ENCODE measurements at regions not wholly inside any gene's neighbourhood (a gene's known extent, or its start where the extent isn't known, plus 50 kb on each side); places are given as distances from the start of the nearest gene placed in this dataset.

DNA sequence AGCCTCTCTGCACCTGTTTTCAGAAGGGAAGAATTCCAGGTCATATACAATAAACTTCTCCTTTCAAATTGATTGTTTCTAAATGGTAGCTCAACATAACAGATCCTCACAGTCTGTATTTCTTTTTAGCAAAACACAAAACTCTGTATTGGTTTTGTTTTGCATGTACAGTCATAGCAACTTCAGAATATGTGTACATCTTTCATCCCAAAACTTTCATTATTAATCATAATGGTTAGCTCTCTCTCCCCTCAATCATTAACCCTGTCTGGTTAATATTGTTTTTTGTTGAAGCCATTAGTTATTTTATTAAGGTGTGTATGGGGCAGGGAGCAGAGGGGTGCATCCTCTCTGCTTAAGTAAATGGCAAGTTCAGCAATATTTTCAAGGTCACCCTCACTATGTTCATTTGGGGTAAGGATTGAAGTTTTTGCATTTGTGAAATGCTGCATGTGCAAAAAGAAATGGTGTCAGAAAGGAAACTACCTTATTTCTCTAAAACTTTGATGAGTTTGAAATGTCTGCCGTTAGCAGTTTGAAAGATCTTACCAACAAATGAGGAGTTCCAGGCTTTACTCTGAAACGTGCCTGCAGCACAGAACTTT lies 136.8 kb upstream of the BTBD3 start:
- no peak for DNase-seq (ENCODE audit: low read depth)

- no peak for DNase-seq (ENCODE audit: low read depth)
Measured at GRCh38 chr20:11783102-11783850, 134.4 kb upstream of the BTBD3 start.

GRCh38 chr20:11785885-11786507 lies 131.7 kb upstream of the BTBD3 start:
- DNase-seq (ENCODE audit: low read depth): no peak

- DNase-seq (ENCODE audit: low read depth): no peak
Measured at GRCh38 chr20:11790046-11790445, 127.6 kb upstream of the BTBD3 start.

DNA sequence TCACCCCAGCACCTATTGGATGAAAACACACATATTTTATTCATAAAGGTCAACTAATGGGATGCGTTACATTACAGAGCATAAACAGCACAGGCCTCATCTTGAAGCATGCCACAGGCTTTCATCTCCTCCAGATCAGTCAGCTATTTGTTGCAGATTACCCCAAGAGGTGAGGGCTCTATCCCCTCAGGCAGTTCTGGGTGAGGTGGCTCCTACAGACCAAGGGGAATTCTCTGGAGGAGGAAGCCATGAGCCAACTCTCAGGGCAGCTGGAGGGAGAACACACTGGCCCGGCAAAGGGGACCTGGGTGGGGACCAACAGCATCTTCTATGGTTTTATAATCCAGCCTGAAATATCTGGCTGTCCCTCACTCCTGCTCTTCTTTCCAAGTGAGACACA lies 126.4 kb upstream of the BTBD3 start:
- no peak for DNase-seq (ENCODE audit: low read depth)

GRCh38 chr20:11791835-11792567 lies 125.7 kb upstream of the BTBD3 start:
- no peak for DNase-seq (ENCODE audit: low read depth)

DNA sequence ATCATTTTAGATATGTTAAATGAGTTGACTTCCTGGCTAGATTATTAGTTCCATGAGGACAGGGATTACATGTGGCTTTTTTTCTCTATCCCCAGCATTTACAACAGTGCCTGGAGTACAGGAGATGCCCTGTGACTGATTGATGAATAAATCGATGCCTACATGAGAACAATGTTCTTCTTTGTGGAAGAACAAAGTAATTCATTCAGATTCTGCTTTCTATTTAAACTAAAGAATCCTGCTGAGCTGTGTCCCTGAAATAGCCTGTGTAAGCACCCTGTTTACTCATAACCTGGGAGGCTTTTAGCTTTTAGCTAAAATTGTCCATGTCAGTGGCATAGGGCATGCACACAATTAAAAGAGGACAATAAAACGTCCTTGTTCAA lies 125.1 kb upstream of the BTBD3 start:
- DNase-seq (ENCODE audit: low read depth): no peak

DNA sequence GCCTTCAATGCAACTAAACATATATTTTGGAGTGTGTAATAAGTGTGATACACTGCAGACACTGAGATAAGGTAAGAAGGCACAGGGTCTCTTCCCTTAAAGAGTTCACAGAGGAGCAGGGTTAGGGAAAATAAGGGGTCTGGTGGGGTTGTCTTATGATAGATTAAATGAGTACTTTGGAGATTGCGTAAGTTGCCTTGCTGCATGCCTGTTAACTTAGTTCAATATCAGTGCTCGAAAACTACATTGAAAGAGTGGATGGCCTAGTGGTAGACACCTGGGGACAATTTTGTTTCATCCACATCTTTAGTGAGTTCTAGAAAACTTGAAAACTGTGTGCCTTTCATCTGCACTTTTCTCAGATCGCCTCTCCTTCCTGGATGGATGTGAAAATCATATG lies 123.2 kb upstream of the BTBD3 start:
- no peak for DNase-seq (ENCODE audit: low read depth)

- no peak for DNase-seq (ENCODE audit: low read depth)
Measured at GRCh38 chr20:11795071-11795615, 122.5 kb upstream of the BTBD3 start.

GRCh38 chr20:11796026-11796425 lies 121.7 kb upstream of the BTBD3 start:
- DNase-seq (ENCODE audit: low read depth): no peak

- no peak for DNase-seq (ENCODE audit: low read depth)
Measured at GRCh38 chr20:11797156-11797555, 120.5 kb upstream of the BTBD3 start.

DNA sequence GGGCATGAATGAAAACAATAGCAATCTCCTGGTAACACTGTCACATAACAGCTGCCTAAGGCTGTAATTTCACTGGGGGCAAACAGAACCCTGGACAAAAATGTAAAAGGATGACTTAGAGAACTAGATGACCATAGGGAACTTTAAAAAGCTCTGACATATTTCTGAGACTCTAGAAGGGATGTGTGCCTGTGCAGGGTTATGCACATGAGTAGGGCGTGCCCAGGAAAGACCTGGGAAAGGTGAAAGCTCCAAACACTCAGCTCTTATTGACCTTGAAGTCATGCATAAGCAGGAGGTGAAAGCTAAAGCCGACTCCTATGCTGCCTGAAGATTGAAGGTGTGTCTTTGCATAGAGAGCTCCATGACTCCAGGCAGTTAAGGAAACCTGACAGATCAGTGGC lies 118.4 kb upstream of the BTBD3 start:
- DNase-seq (ENCODE audit: low read depth): no peak

DNA sequence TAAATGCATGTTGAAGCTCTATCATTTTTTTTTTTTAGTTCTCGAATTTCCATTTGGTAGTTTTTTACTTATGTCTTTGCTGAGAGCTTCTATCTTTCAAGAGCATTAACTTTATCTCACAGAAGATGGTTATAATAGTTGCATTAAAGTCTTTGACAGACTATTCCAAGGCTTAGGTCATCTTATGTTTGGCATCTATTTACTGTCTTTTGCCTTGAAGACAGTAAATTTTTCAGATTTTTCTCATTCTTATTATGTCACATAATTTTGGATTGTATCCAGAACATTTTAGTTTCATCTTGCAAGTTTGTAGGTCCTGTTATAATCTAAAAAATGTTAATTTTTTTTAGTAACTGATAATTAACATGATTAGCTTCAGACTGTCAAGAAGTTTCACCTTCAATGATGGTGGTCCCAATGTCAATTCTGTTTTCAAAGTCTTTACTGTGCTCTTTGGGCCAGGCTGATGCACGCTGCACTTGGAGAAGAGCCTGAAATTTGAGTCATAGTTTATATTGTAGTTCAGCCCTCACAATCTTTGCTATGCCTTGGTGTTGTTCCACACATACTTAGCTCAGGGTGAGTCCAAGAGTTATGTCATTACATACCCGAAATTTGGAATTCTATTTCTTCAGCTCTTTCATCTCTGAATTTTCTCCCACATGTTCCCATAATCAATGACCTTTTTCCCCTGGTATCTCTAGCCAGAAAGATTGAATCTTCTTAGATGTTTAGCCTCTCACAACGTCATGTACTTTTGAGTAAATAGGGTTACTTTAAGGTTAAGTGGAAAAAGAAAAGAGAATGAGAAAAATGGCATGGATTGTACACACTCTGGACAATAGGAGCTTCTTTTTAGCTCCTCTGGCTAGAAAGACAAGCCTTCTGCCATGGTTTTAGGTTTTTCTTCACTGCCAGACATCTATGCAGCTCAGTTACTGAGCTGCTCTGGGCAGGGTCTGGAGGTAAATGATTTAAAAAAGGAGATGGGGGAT lies 110.3 kb upstream of the BTBD3 start:
- peak; percentile 92 for DNase-seq (ENCODE audit: low read depth)

- no peak for DNase-seq (ENCODE audit: low read depth)
Measured at GRCh38 chr20:11808841-11809240, 108.9 kb upstream of the BTBD3 start.

- peak; percentile 80 for DNase-seq (ENCODE audit: low read depth)
Measured at GRCh38 chr20:11810311-11811083, 107.2 kb upstream of the BTBD3 start.

- DNase-seq (ENCODE audit: low read depth): no peak
Measured at GRCh38 chr20:11813106-11813890, 104.4 kb upstream of the BTBD3 start.

- peak; percentile 64 for DNase-seq (ENCODE audit: low read depth)
Measured at GRCh38 chr20:11814267-11814666, 103.4 kb upstream of the BTBD3 start.

DNA sequence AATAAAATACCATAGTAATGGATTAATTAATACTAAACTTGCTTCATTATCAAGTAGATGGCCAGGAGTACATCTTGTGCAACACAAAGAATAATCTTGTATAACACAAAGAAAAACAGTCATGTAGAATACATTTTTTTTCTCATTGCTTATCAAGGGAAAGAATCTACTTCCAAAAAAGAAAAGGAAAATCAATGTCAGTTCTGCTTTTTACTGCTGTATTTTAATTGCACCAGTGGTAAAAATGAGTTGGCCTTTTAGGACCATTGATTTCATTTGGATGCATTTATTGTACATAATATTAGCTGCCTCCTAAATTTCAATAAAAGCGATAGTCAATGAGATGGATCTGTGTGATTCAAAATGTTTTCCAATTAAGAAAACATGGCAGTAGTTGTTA lies 96.9 kb upstream of the BTBD3 start:
- DNase-seq (ENCODE audit: low read depth): no peak

- DNase-seq (ENCODE audit: low read depth): no peak
Measured at GRCh38 chr20:11822540-11822794, 95.2 kb upstream of the BTBD3 start.

DNA sequence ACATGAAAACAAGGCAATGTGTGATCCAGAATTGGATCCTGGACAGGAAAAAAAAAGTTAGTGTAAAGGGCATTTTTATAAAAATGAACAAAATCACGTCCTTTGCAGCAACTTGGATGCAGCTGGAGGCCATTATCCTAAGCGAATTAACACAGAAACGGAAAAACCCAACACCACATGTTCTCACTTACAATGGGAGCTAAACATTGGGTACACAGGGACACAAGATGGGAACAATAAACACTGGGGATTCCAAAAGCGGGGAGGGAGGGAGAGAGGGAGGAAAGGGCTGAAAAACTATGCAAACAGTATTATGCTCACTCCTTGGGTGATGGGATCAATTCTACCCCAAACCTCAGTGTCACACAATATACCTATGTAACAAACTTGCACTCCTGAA lies 91.4 kb upstream of the BTBD3 start:
- DNase-seq (ENCODE audit: low read depth): no peak

All from HS-5 (cell line).